Stomach smooth muscle (tissue), 2 donors: ENCODE measurements at regions not wholly inside any gene's neighbourhood (a gene's known extent, or its start where the extent isn't known, plus 50 kb on each side); places are given as distances from the start of the nearest gene placed in this dataset.

Experiments used
- H3K27ac ChIP-seq: one replicate; pipeline ENCODE4 v1.7.0; 2013; ENCODE audit warnings: mild to moderate bottlenecking, low read length, inconsistent platforms
- H3K27me3 ChIP-seq, 2 donors: one replicate each; pipeline ENCODE4 v1.7.0; 2013; ENCODE audit warnings: low read length in 2 of 2; ENCODE audit not compliant: insufficient read depth in 2 of 2, control insufficient read depth in 1 of 2
- H3K36me3 ChIP-seq, 2 donors: one replicate each; pipeline ENCODE4 v1.7.0; 2013; ENCODE audit warnings: low read length in 2 of 2; ENCODE audit not compliant: control insufficient read depth in 2 of 2, insufficient read depth in 2 of 2
- H3K4me1 ChIP-seq: one replicate; pipeline ENCODE4 v1.7.0; 2013; ENCODE audit warnings: low read length; ENCODE audit not compliant: control insufficient read depth, insufficient read depth
- H3K4me3 ChIP-seq, 2 donors: one replicate each; pipeline ENCODE4 v1.7.0; 2013; ENCODE audit warnings: low read length in 2 of 2
- H3K9ac ChIP-seq, 2 donors: one replicate each; pipeline ENCODE4 v1.7.0; 2013; ENCODE audit warnings: low read length in 2 of 2, mild to moderate bottlenecking in 1 of 2
- H3K9me3 ChIP-seq, 2 donors: one replicate each; pipeline ENCODE4 v1.7.0; 2013; ENCODE audit warnings: low read length in 2 of 2; ENCODE audit not compliant: control insufficient read depth in 2 of 2
- donor health status: healthy.
- donor health status: Pancreatic carcinoma.

DNA sequence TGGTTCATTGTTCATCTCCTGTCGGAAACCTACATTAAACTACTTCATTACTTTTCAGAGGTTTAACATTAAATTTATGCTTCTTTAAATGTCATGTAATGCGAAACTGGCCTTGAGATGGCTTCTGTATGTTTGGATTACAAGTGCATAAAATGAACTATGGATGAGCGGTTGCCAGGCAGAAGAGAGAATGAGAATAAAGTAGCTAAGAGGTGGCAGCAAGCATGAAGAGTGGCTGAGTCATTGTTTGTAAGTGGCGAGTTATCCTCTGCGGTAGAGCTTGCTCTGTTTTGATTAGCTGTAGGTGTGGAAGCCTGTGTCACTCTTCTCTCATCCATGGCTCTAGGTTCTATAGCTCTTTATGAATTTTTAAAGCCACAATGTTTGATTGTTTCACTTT is 1139.6 kb upstream of the PCDH9 start:
- Histone ChIP-seq H3K4me3 (no peak overlapping the region), H3K27ac (no peak overlapping the region), H3K9ac (no peak overlapping the region), H3K36me3 (no peaks in the 10 kb centered on the region), H3K9me3 (no peaks in the 10 kb centered on the region), H3K4me1 (no peaks in the 10 kb centered on the region), H3K27me3 (no peaks in the 10 kb centered on the region)

DNA sequence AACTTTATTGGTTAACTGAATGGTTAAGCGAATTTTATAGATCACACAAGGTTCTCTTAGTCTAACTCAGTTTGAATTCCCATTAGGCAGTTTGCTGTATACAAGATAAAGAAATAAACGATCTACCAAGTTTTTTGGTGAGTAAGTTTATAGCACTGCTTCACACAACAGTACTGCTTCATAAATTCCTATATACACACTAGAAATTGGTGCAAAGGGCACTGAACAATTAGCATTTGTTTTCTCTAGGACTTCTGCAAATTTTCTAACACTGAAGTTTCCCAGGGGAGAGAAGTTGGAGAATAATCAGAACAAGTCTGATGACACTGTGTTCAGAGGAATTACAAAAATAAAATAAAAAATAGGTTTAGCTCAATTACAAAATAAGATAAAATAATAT is 1138.8 kb upstream of the PCDH9 start:
- Histone ChIP-seq H3K4me1 (no peaks in the 10 kb centered on the region), H3K27me3 (no peaks in the 10 kb centered on the region), H3K4me3 (no peak overlapping the region), H3K9me3 (no peaks in the 10 kb centered on the region), H3K36me3 (no peaks in the 10 kb centered on the region), H3K27ac (no peak overlapping the region), H3K9ac (no peak overlapping the region)

GRCh38 chr13:68359105-68359504 is 1129.0 kb upstream of the PCDH9 start:
- Histone ChIP-seq H3K9ac (no peak overlapping the region), H3K4me3 (no peak overlapping the region), H3K36me3 (no peaks in the 10 kb centered on the region), H3K4me1 (no peaks in the 10 kb centered on the region), H3K27me3 (no peaks in the 10 kb centered on the region), H3K27ac (no peak overlapping the region), H3K9me3 (no peaks in the 10 kb centered on the region)

DNA sequence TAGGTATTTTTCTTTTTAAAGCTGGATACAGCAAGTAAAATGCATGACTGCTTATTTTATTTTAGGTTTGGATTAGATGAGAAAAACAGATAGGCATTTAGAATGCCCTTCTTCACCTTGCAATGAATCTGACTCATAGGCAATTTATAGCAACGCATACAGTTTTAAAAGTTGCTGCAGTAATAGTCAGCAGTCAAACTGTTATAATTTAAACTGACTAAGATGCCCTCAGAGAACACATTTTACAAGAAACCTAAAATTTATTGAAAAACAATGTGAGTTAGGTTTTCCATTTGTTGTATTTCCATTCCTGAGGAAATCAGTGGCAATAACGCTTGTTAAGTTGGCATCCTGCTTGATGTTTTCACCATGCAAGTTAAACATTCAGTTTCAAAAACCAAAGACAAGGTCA is 1128.2 kb upstream of the PCDH9 start:
- Histone ChIP-seq H3K4me1 (no peaks in the 10 kb centered on the region), H3K36me3 (no peaks in the 10 kb centered on the region), H3K9me3 (no peaks in the 10 kb centered on the region), H3K4me3 (no peak overlapping the region), H3K9ac (no peak overlapping the region), H3K27me3 (no peaks in the 10 kb centered on the region), H3K27ac (no peak overlapping the region)

DNA sequence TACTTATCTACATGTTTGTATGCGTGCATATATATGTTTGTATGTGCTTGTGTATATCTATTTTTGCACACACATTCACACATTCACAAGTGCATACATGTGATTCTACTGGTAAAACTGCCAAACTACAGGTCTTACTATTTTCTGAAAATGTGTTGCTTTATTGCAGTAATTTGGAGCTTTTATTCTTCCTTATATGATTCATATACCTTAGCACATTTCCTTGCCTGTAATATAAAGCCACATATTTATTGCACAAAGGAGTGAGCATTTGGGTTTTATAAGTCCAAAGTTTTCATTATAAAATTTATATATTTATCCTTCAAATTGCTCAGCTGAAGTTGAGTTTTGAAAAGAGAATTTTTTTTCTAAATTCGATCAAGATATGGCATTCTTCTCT is 1120.4 kb upstream of the PCDH9 start:
- Histone ChIP-seq H3K9ac (no peak overlapping the region), H3K27me3 (no peaks in the 10 kb centered on the region), H3K4me3 (no peak overlapping the region), H3K36me3 (no peaks in the 10 kb centered on the region), H3K27ac (no peak overlapping the region), H3K9me3 (no peaks in the 10 kb centered on the region), H3K4me1 (no peaks in the 10 kb centered on the region)

- H3K4me1 ChIP-seq: no peaks in the 10 kb centered on the region
- H3K36me3 ChIP-seq: no peaks in the 10 kb centered on the region
- no peak overlapping the region for H3K27ac ChIP-seq
- no peaks in the 10 kb centered on the region for H3K27me3 ChIP-seq
- H3K4me3 ChIP-seq: no peak overlapping the region
- peaks cover 0 to 2% of the 10 kb centered on the region in 2 donors for H3K9me3 ChIP-seq
- H3K9ac ChIP-seq: no peak overlapping the region
Observed at GRCh38 chr13:68347220-68347619, 1117.1 kb upstream of the PCDH9 start.

- Histone ChIP-seq H3K9me3 (peaks cover 0 to 2% of the 10 kb centered on the region in 2 donors), H3K36me3 (no peaks in the 10 kb centered on the region), H3K27ac (no peak overlapping the region), H3K4me1 (no peaks in the 10 kb centered on the region), H3K4me3 (no peak overlapping the region), H3K9ac (no peak overlapping the region), H3K27me3 (no peaks in the 10 kb centered on the region)
Observed at GRCh38 chr13:68345963-68346531, 1115.9 kb upstream of the PCDH9 start.

- no peaks in the 10 kb centered on the region for H3K36me3 ChIP-seq
- H3K27me3 ChIP-seq: no peaks in the 10 kb centered on the region
- no peaks in the 10 kb centered on the region for H3K4me1 ChIP-seq
- peaks cover 0 to 3% of the 10 kb centered on the region in 2 donors for H3K9me3 ChIP-seq
- no peak overlapping the region for H3K9ac ChIP-seq
- H3K27ac ChIP-seq: no peak overlapping the region
- H3K4me3 ChIP-seq: no peak overlapping the region
Observed at GRCh38 chr13:68323124-68323523, 1093.0 kb upstream of the PCDH9 start.

- Histone ChIP-seq H3K9me3 (peaks cover 0 to 3% of the 10 kb centered on the region in 2 donors), H3K36me3 (no peaks in the 10 kb centered on the region), H3K4me3 (no peak overlapping the region), H3K27ac (no peak overlapping the region), H3K9ac (no peak overlapping the region), H3K27me3 (no peaks in the 10 kb centered on the region), H3K4me1 (no peaks in the 10 kb centered on the region)
Observed at GRCh38 chr13:68319384-68319783, 1089.2 kb upstream of the PCDH9 start.

DNA sequence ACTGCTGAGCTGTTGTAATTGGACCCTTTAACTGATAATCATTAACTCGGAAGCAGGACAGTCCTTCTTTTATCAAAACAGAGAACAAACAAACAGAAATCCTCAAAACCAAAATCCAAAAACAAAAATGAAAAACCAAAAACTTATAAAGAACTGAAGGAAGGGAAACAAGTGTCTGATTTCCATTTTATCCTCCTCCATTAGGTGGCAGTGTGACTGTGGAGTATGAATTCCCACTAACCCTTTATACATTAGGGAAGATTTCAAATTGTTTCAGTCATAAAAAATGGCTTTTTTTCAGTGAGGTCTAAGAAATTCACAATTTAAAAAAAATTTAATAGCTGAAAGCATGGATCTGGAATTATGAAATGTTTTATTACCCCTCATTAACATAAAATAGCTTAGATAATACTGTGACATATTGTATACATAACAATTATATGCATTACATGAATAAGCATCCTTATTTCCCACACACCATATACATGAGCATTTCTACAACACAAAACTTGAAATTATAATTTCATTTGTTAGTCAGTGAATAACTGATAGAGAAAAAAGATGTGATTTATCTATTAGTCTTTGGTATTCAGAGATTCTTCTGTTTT is 1074.3 kb upstream of the PCDH9 start:
- H3K27me3 ChIP-seq: no peaks in the 10 kb centered on the region
- no peak overlapping the region for H3K9ac ChIP-seq
- H3K4me3 ChIP-seq: no peak overlapping the region
- no peaks in the 10 kb centered on the region for H3K36me3 ChIP-seq
- H3K9me3 ChIP-seq: peaks cover 0 to 2% of the 10 kb centered on the region in 2 donors
- no peaks in the 10 kb centered on the region for H3K4me1 ChIP-seq
- no peak overlapping the region for H3K27ac ChIP-seq

GRCh38 chr13:68293631-68294030 is 1063.5 kb upstream of the PCDH9 start:
- Histone ChIP-seq H3K4me3 (no peak overlapping the region), H3K9me3 (no peaks in the 10 kb centered on the region), H3K27ac (no peak overlapping the region), H3K36me3 (no peaks in the 10 kb centered on the region), H3K4me1 (no peaks in the 10 kb centered on the region), H3K27me3 (no peaks in the 10 kb centered on the region), H3K9ac (no peak overlapping the region)
